Activated CD8-positive, alpha-beta memory T cell treated with anti-CD3 and anti-CD28 coated beads for 1 hour (primary cell): ENCODE measurements at regions not wholly inside any gene's neighbourhood (a gene's known extent, or its start where the extent isn't known, plus 50 kb on each side); places are given as distances from the start of the nearest gene placed in this dataset.
"Not testable (repeated sequence)": the region's sequence is repeated elsewhere in the genome, so short reads cannot be mapped to it uniquely, and the experiment has no call there.

Source experiments
- DNase-seq, 2 donors: peaks; one replicate each; pipeline ENCODE4 v3.0.0-alpha.2; 2020; ENCODE audit warnings: low read depth in 1 of 2; ENCODE audit errors: extremely low read depth in 1 of 2

- DNase-seq: no peak
Measured at GRCh38 chr2:47964277-47964676, 58.0 kb upstream of the FBXO11 start.

GRCh38 chr2:47964722-47965434 lies 58.6 kb upstream of the FBXO11 start:
- no peak for DNase-seq

GRCh38 chr2:47976728-47977127 lies 70.4 kb upstream of the FBXO11 start:
- DNase-seq: not testable (repeated sequence)

- no peak for DNase-seq
Measured at GRCh38 chr2:47984041-47984440, 77.7 kb upstream of the FBXO11 start.

- DNase-seq: no peak
Measured at GRCh38 chr2:47990503-47990902, 84.2 kb upstream of the FBXO11 start.

GRCh38 chr2:47992671-47993070 lies 86.4 kb upstream of the FBXO11 start:
- DNase-seq: no peak

- DNase-seq: no peak
Measured at GRCh38 chr2:47996808-47997207, 90.5 kb upstream of the FBXO11 start.

GRCh38 chr2:47999512-47999911 lies 93.2 kb upstream of the FBXO11 start:
- DNase-seq: no peak

GRCh38 chr2:48001498-48001897 lies 95.2 kb upstream of the FBXO11 start:
- no peak for DNase-seq

- no peak for DNase-seq
Measured at GRCh38 chr2:48006094-48006493, 99.8 kb upstream of the FBXO11 start.

- no peak for DNase-seq
Measured at GRCh38 chr2:48007699-48008268, 101.5 kb upstream of the FBXO11 start.

- no peak for DNase-seq
Measured at GRCh38 chr2:48009256-48009655, 103.0 kb upstream of the FBXO11 start.

- no peak for DNase-seq
Measured at GRCh38 chr2:48015421-48015820, 109.1 kb upstream of the FBXO11 start.

GRCh38 chr2:48016225-48017019 lies 110.1 kb upstream of the FBXO11 start:
- no peak for DNase-seq

- no peak for DNase-seq
Measured at GRCh38 chr2:48017136-48017535, 110.8 kb upstream of the FBXO11 start.

GRCh38 chr2:48018480-48018879 lies 112.2 kb upstream of the FBXO11 start:
- DNase-seq: no peak

- no peak for DNase-seq
Measured at GRCh38 chr2:48026865-48027264, 120.6 kb upstream of the FBXO11 start.

GRCh38 chr2:48032765-48033164 lies 126.5 kb upstream of the FBXO11 start:
- DNase-seq: no peak

GRCh38 chr2:48034295-48034694 lies 128.0 kb upstream of the FBXO11 start:
- DNase-seq: no peak

GRCh38 chr2:48036312-48036711 lies 130.0 kb upstream of the FBXO11 start:
- no peak for DNase-seq

- no peak for DNase-seq
Measured at GRCh38 chr2:48039209-48039990, 133.1 kb upstream of the FBXO11 start.
